Endothelial cell of umbilical vein (primary cell): ENCODE measurements at regions not wholly inside any gene's neighbourhood (a gene's known extent, or its start where the extent isn't known, plus 50 kb on each side); places are given as distances from the start of the nearest gene placed in this dataset.
A peak's percentile ranks its signal among the peaks of the same experiment; 100 is the strongest.

Experiments
- BruUV-seq: library from RNA; stranded (reverse); fragments of 400-500 nt; replicated peaks from 2 replicates; lab custom pipeline; 2021; lab: Mats Ljungman, UMichigan
- CTCF ChIA-PET: fragments of 300-600, 350-600 bp; sonication (Branson Sonifier 250); formaldehyde crosslinking; loops from one replicate; lab custom pipeline; 2021; ENCODE audit warnings: antibody characterized with exemption, inconsistent platforms; lab: Charles Lee
- POLR2A ChIA-PET: fragments of 300-600, 350-600 bp; sonication (Branson Sonifier 250); formaldehyde crosslinking; loops from one replicate; lab custom pipeline; 2021; ENCODE audit warnings: antibody characterized with exemption, inconsistent platforms; lab: Charles Lee
- DNase-seq: peaks from one replicate; pipeline ENCODE4 v3.0.0-alpha.2; 2011; ENCODE audit warnings: low read depth, low spot score
- FAIRE-seq: peaks from 2 replicates; lab custom pipeline; 2011; peaks lifted over from hg19 to GRCh38; lab: Jason Lieb, UNC
- H2AFZ ChIP-seq: 2 replicates; pipeline ENCODE4 v1.6.0; 2012; ENCODE audit warnings: low read depth, low read length, control low read depth, inconsistent platforms
- H3K27ac ChIP-seq: 2 replicates; pipeline ENCODE4 v1.5.1; 2011; ENCODE audit warnings: low read depth, mild to moderate bottlenecking, control low read depth, low read length, moderate library complexity; ENCODE audit not compliant: insufficient read depth
- H3K27me3 ChIP-seq, 2 experiments: 2 replicates each; pipeline versions ENCODE4 v1.6.0 to v1.6.1; 2011; ENCODE audit warnings: low read length in 2 of 2, mixed read lengths in 1 of 2; ENCODE audit not compliant: control insufficient read depth in 2 of 2, insufficient read depth in 2 of 2
- H3K36me3 ChIP-seq, 2 experiments: 2 replicates in 1 of 2; 3 replicates in 1 of 2; pipeline ENCODE4 v1.5.1; 2011; ENCODE audit warnings: low read length in 2 of 2, mild to moderate bottlenecking in 1 of 2, moderate library complexity in 1 of 2; ENCODE audit not compliant: control insufficient read depth in 2 of 2, insufficient read depth in 2 of 2; ENCODE audit errors: extremely low read depth in 1 of 2
- H3K4me1 ChIP-seq: 3 replicates; pipeline ENCODE4 v1.5.1; 2011; ENCODE audit warnings: mild to moderate bottlenecking, low read length; ENCODE audit not compliant: control insufficient read depth, insufficient read depth; ENCODE audit errors: extremely low read depth
- H3K4me2 ChIP-seq: 2 replicates; pipeline ENCODE4 v1.6.1; 2011; ENCODE audit warnings: low read length, control low read depth, mixed read lengths; ENCODE audit not compliant: insufficient read depth
- H3K4me3 ChIP-seq, 3 experiments: fragments of 200-600 bp in 1 of 3; sonication (generic), shearing (Covaris generic) in 1 of 3; replicated peaks in 1 of 3; 2 replicates each; pipeline ENCODE4 v1.5.1; 2011 to 2016; ENCODE audit warnings: control low read depth in 3 of 3, low read length in 3 of 3, mild to moderate bottlenecking in 2 of 3, inconsistent platforms in 1 of 3, low read depth in 1 of 3, moderate library complexity in 1 of 3; ENCODE audit not compliant: insufficient read depth in 1 of 3
- H3K79me2 ChIP-seq: 2 replicates; pipeline ENCODE4 v1.6.0; 2012; ENCODE audit warnings: low read length, inconsistent platforms; ENCODE audit not compliant: control insufficient read depth, insufficient read depth
- H3K9ac ChIP-seq: replicated peaks from 2 replicates; pipeline ENCODE3; 2011; ENCODE audit warnings: low read length, control low read depth; ENCODE audit not compliant: insufficient read depth; ENCODE audit errors: extremely low read depth
- H3K9me1 ChIP-seq: replicated peaks from 3 replicates; pipeline ENCODE4 v1.6.0; 2011; ENCODE audit warnings: mild to moderate bottlenecking, low read length; ENCODE audit not compliant: control insufficient read depth, insufficient read depth; ENCODE audit errors: extremely low read depth
- H3K9me3 ChIP-seq: replicated peaks from 2 replicates; pipeline ENCODE4 v1.5.1; 2012; ENCODE audit warnings: low read length, inconsistent platforms; ENCODE audit not compliant: control insufficient read depth, insufficient read depth
- H4K20me1 ChIP-seq: replicated peaks from 2 replicates; pipeline ENCODE3; 2011; ENCODE audit warnings: mild to moderate bottlenecking, low read length; ENCODE audit not compliant: control insufficient read depth, insufficient read depth; ENCODE audit errors: extremely low read depth
- CTCF ChIP-seq, 2 donors: IDR thresholded peaks; 1 replicate in 1 of 2; 2 replicates in 1 of 2; pipeline ENCODE4 v1.5.1; 2011; ENCODE audit warnings: low read length in 2 of 2, mild to moderate bottlenecking in 2 of 2, moderate library complexity in 2 of 2, control low read depth in 1 of 2, inconsistent platforms in 1 of 2, low read depth in 1 of 2; ENCODE audit not compliant: insufficient read depth in 1 of 2; ENCODE audit errors: extremely low read depth in 1 of 2
- EZH2 ChIP-seq: IDR thresholded peaks from 2 replicates; pipeline ENCODE4 v1.6.1; 2012; ENCODE audit warnings: borderline replicate concordance, low read depth, mild to moderate bottlenecking, moderate library complexity, low read length, inconsistent platforms; ENCODE audit not compliant: severe bottlenecking
- FOS ChIP-seq: IDR thresholded peaks from 2 replicates; pipeline ENCODE4 v1.6.1; 2011; ENCODE audit warnings: mild to moderate bottlenecking, low read length, moderate library complexity, borderline replicate concordance; ENCODE audit not compliant: insufficient read depth
- GATA2 ChIP-seq: IDR thresholded peaks from 2 replicates; pipeline ENCODE4 v1.7.0; 2011; ENCODE audit warnings: low read depth, mild to moderate bottlenecking, moderate library complexity, mixed read lengths, low read length; ENCODE audit not compliant: insufficient read length, insufficient read depth
- JUN ChIP-seq: IDR thresholded peaks from 2 replicates; pipeline ENCODE4 v1.6.1; 2011; ENCODE audit warnings: borderline replicate concordance, low read depth; ENCODE audit not compliant: insufficient read length, insufficient read depth
- MAX ChIP-seq: IDR thresholded peaks from 2 replicates; pipeline ENCODE4 v1.6.1; 2011; ENCODE audit not compliant: insufficient read depth, insufficient read length
- MYC ChIP-seq: IDR thresholded peaks from one replicate; pipeline ENCODE4 v1.6.1; 2011; ENCODE audit warnings: mild to moderate bottlenecking, low read depth, low read length
- POLR2A ChIP-seq: IDR thresholded peaks from 2 replicates; pipeline ENCODE4 v1.6.1; 2012; ENCODE audit warnings: low read depth, mild to moderate bottlenecking, control low read depth, low read length
- POLR2AphosphoS5 ChIP-seq: IDR thresholded peaks from 2 replicates; pipeline ENCODE4 v1.6.1; 2012; ENCODE audit warnings: low read depth, mild to moderate bottlenecking, control low read depth, low read length, moderate library complexity; ENCODE audit not compliant: insufficient read depth
- dilution Hi-C: fragments of 300-500 bp; cut with MboI; formaldehyde crosslinking; loops from one replicate; pipeline ENCODE4 v1.15.0; 2019; ENCODE audit warnings: low sequenced_read_pairs; ENCODE audit not compliant: extremely low pct_ligation_motif_present
- intact Hi-C: fragments of 100-400 bp; cut with micrococcal nuclease; formaldehyde crosslinking; loops from one replicate; pipeline ENCODE4 v1.10.0; 2022

- CTCF ChIA-PET = interaction anchor here (0.7 to 4.2 kb wide), 8 partner anchors 9 to 142 kb away, joined by 3 to 26 read pairs (median 5); no protein-coding TSS in a partner anchor
- TF ChIP-seq JUN = peak; percentile 70
- TF ChIP-seq MYC = no peak
- TF ChIP-seq FOS = peak; percentile 90
- peak; percentile 62 for TF ChIP-seq POLR2A
- no peak for TF ChIP-seq CTCF (IDR thresholded peaks at IDR 0.05; ENCODE audit: extremely low read depth in 1 of 2, insufficient read depth in 1 of 2, low read depth in 1 of 2, low read length in 2 of 2)
- no peak for TF ChIP-seq EZH2
- peak; percentile 100 for TF ChIP-seq GATA2
- no peak for TF ChIP-seq MAX
- peak; percentile 96 for TF ChIP-seq POLR2AphosphoS5
- no peak overlapping the region for H3K4me3 ChIP-seq
- H3K27ac ChIP-seq = peak overlapping the region; percentile 57
- H3K4me1 ChIP-seq = peaks cover 23% of the 10 kb centered on the region
- H3K9me3 ChIP-seq = no peaks in the 10 kb centered on the region
- TSS peak; percentile 64 for BruUV-seq
- DNase-seq (peak; percentile 80), FAIRE-seq (peak; percentile 92)
- intact Hi-C loops = loop anchor here (1.0 to 2.0 kb wide), 5 partner anchors 11 to 119 kb away; no protein-coding TSS in a partner anchor
- H4K20me1 ChIP-seq = no peaks in the 10 kb centered on the region
- POLR2A ChIA-PET = interaction anchor here (0.6 to 1.3 kb wide), 3 partner anchors 11 to 111 kb away, joined by 3 to 4 read pairs (median 3); no protein-coding TSS in a partner anchor
- no peaks in the 10 kb centered on the region for H3K27me3 ChIP-seq
- H3K36me3 ChIP-seq = no peaks in the 10 kb centered on the region
- dilution Hi-C loops = no loop called here
- H2AFZ ChIP-seq = no peak overlapping the region
- H3K9ac ChIP-seq = no peak overlapping the region
- no peaks in the 10 kb centered on the region for H3K9me1 ChIP-seq
- no peaks in the 10 kb centered on the region for H3K79me2 ChIP-seq
- H3K4me2 ChIP-seq = peak overlapping the region; percentile 31
Observed at GRCh38 chr14:22699801-22700564, 55.8 kb upstream of the OR6J1 start.
